Psoas muscle (tissue), 7 donors: ENCODE measurements at regions not wholly inside any gene's neighbourhood (a gene's known extent, or its start where the extent isn't known, plus 50 kb on each side); places are given as distances from the start of the nearest gene placed in this dataset.
"Not testable (repeated sequence)": the region's sequence is repeated elsewhere in the genome, so short reads cannot be mapped to it uniquely, and the experiment has no call there.

Experiments used
- ATAC-seq, 4 donors: fragments of 200-7000 bp; cut with Tn5 transposase; one replicate each; pipeline ENCODE4 v1.9.1; 2020; ENCODE audit warnings: moderate library complexity in 3 of 4, mild to moderate bottlenecking in 2 of 4
- DNase-seq, 2 donors: peaks; one replicate each; pipeline ENCODE4 v3.0.0-alpha.2; 2020
- H3K27ac ChIP-seq: fragments of 200-600 bp; one replicate; pipeline ENCODE4 v1.8.0; 2022
- H3K27me3 ChIP-seq, 3 donors: fragments of 200-600 bp in 1 of 3; one replicate each; pipeline versions ENCODE4 v1.6.1 to v1.8.0; 2013 to 2022; ENCODE audit warnings: low read length in 2 of 3, mild to moderate bottlenecking in 2 of 3, moderate library complexity in 1 of 3; ENCODE audit not compliant: insufficient read depth in 3 of 3
- H3K36me3 ChIP-seq, 2 donors: fragments of 200-600 bp in 1 of 2; one replicate each; pipeline versions ENCODE4 v1.6.1 to v1.8.0; 2013 to 2022; ENCODE audit warnings: low read depth in 1 of 2, mild to moderate bottlenecking in 1 of 2, moderate library complexity in 1 of 2; ENCODE audit not compliant: insufficient read depth in 1 of 2
- H3K4me1 ChIP-seq: fragments of 200-600 bp; one replicate; pipeline ENCODE4 v1.8.0; 2022
- H3K4me3 ChIP-seq: fragments of 200-600 bp; one replicate; pipeline ENCODE4 v1.8.0; 2022; ENCODE audit warnings: mild to moderate bottlenecking
- H3K9me3 ChIP-seq: fragments of 200-600 bp; one replicate; pipeline ENCODE4 v1.8.0; 2022
- CTCF ChIP-seq: fragments of 200-600 bp; IDR thresholded peaks from one replicate; pipeline ENCODE4 v1.8.0; 2022; ENCODE audit warnings: antibody characterized with exemption
- WGBS, 3 donors: extraction: QIAGEN DNeasy Blood & Tissue Kit; methylation state at CpG; one replicate each; pipeline versions ENCODE4 v1.1.6 to v1.1.7; 2013; 5-methylcytosine and 5-hydroxymethylcytosine counted together
- intact Hi-C, 2 donors: fragments of 100-400 bp; cut with DNase I; formaldehyde crosslinking; loops; one replicate each; pipeline versions ENCODE4 v1.11.0 to v1.14.2; 2022
- donor health status: healthy with polysubstance abuse.
- donor health status: DM: no; HTN: no; CAD: no; lungs with moderate emphysema.
- donor health status: Bipolar disorder and iron deficiency.
- donor health status: healthy.
- donor health status: DM: yes; HTN: yes; CAD: no.
- donor health status: DM: no; HTN: no; CAD: no.
- donor health status: DM: yes; HTN: yes; CAD: no.

GRCh38 chr3:187504435-187504834 is 136.2 kb downstream of the RTP4 start:
- Histone ChIP-seq H3K4me3 (no peak overlapping the region), H3K36me3 (no peaks in the 10 kb centered on the region), H3K9me3 (no peaks in the 10 kb centered on the region), H3K27ac (no peak overlapping the region), H3K4me1 (no peaks in the 10 kb centered on the region), H3K27me3 (peaks cover 0 to 2% (median 0%) of the 10 kb centered on the region in 3 donors)
- ATAC-seq (no peak), DNase-seq (no peak)
- no peak for TF ChIP-seq CTCF
- 76 to 95% (median 77%) methylated on average over 3 of the region's 3 CpGs for WGBS, 3 donors
- intact Hi-C loops, result no loop called here

- 24 to 29% (median 26%) methylated on average over 3 of the region's 3 CpGs for whole genome bisulfite sequencing, 3 donors
- no peaks in the 10 kb centered on the region for H3K36me3 ChIP-seq
Measured at GRCh38 chr3:187498211-187498724, 130.1 kb downstream of the RTP4 start.

GRCh38 chr3:187497052-187497451 is 128.9 kb downstream of the RTP4 start:
- no peak for DNase-seq
- Histone ChIP-seq H3K27ac (no peak overlapping the region), H3K4me1 (no peaks in the 10 kb centered on the region), H3K9me3 (no peaks in the 10 kb centered on the region), H3K27me3 (no peaks in the 10 kb centered on the region), H3K4me3 (no peak overlapping the region), H3K36me3 (no peaks in the 10 kb centered on the region)
- 16 to 32% (median 27%) methylated on average over 1 of the region's 1 CpG for WGBS, 3 donors
- ATAC-seq, result no peak
- intact Hi-C loops, result no loop called here
- TF ChIP-seq CTCF, result no peak

More at GRCh38 chr3:187498211-187498724, 130.1 kb downstream of the RTP4 start:
- no peak overlapping the region for H3K4me3 ChIP-seq
- ATAC-seq, result no peak
- no peak for DNase-seq
- no peak overlapping the region for H3K27ac ChIP-seq
- peaks cover 0 to 2% (median 0%) of the 10 kb centered on the region in 3 donors for H3K27me3 ChIP-seq
- TF ChIP-seq CTCF, result no peak
- intact Hi-C loops, result no loop called here
- no peaks in the 10 kb centered on the region for H3K4me1 ChIP-seq
- no peaks in the 10 kb centered on the region for H3K9me3 ChIP-seq

- intact Hi-C loops, H3K9me3 ChIP-seq, H3K36me3 ChIP-seq, ATAC-seq, DNase-seq, H3K27me3 ChIP-seq, H3K4me1 ChIP-seq, H3K4me3 ChIP-seq, H3K27ac ChIP-seq: not testable (repeated sequence)
- 68 to 83% (median 68%) methylated on average over 3 of the region's 3 CpGs for WGBS, 3 donors
Measured at GRCh38 chr3:187494056-187494455, 125.9 kb downstream of the RTP4 start.

- WGBS, 3 donors, result 58 to 66% (median 60%) methylated on average over 2 of the region's 2 CpGs
- no peak overlapping the region for H3K4me3 ChIP-seq
Measured at GRCh38 chr3:187491371-187491770, 123.2 kb downstream of the RTP4 start.

More at GRCh38 chr3:187491371-187491770, 123.2 kb downstream of the RTP4 start:
- DNase-seq (no peak), ATAC-seq (no peak)
- Histone ChIP-seq H3K4me1 (no peaks in the 10 kb centered on the region), H3K27me3 (no peaks in the 10 kb centered on the region), H3K27ac (no peak overlapping the region), H3K36me3 (no peaks in the 10 kb centered on the region), H3K9me3 (peaks cover 14% of the 10 kb centered on the region)
- no peak for TF ChIP-seq CTCF
- intact Hi-C loops, result no loop called here
